ENCODE measurements at regions not wholly inside any gene's neighbourhood (a gene's known extent, or its start where the extent isn't known, plus 50 kb on each side); places are given as distances from the start of the nearest gene placed in this dataset.
"Not testable (repeated sequence)": the region's sequence is repeated elsewhere in the genome, so short reads cannot be mapped to it uniquely, and the experiment has no call there.

- no peak for DNase-seq (ENCODE audit: low read depth in 4 of 4, low spot score in 3 of 4)
These were observed 139.7 kb upstream of the PCGF5 start for GRCh38 chr10:91080776-91081175.

- no peak for DNase-seq (ENCODE audit: low read depth in 4 of 4, low spot score in 3 of 4)
These were observed 138.0 kb upstream of the PCGF5 start for GRCh38 chr10:91082447-91082846.

GRCh38 chr10:91088300-91089140 is 131.9 kb upstream of the PCGF5 start:
- DNase-seq (ENCODE audit: low read depth in 4 of 4, low spot score in 3 of 4), result no peak

- no peak for DNase-seq (ENCODE audit: low read depth in 4 of 4, low spot score in 3 of 4)
These were observed 129.5 kb upstream of the PCGF5 start for GRCh38 chr10:91090761-91091529.

- DNase-seq (ENCODE audit: low read depth in 4 of 4, low spot score in 3 of 4), result no peak
These were observed 128.7 kb upstream of the PCGF5 start for GRCh38 chr10:91091780-91092179.

GRCh38 chr10:91096274-91096673 is 124.2 kb upstream of the PCGF5 start:
- no peak for DNase-seq (ENCODE audit: low read depth in 4 of 4, low spot score in 3 of 4)

- no peak for DNase-seq (ENCODE audit: low read depth in 4 of 4, low spot score in 3 of 4)
These were observed 123.2 kb upstream of the PCGF5 start for GRCh38 chr10:91097313-91097712.

GRCh38 chr10:91098021-91098420 is 122.4 kb upstream of the PCGF5 start:
- DNase-seq (ENCODE audit: low read depth in 4 of 4, low spot score in 3 of 4), result not testable (repeated sequence)

GRCh38 chr10:91103384-91104192 is 116.9 kb upstream of the PCGF5 start:
- no peak for DNase-seq (ENCODE audit: low read depth in 4 of 4, low spot score in 3 of 4)

GRCh38 chr10:91104193-91105041 is 116.0 kb upstream of the PCGF5 start:
- DNase-seq (ENCODE audit: low read depth in 4 of 4, low spot score in 3 of 4), result no peak

GRCh38 chr10:91105269-91105668 is 115.2 kb upstream of the PCGF5 start:
- no peak for DNase-seq (ENCODE audit: low read depth in 4 of 4, low spot score in 3 of 4)

GRCh38 chr10:91108820-91109219 is 111.6 kb upstream of the PCGF5 start:
- no peak for DNase-seq (ENCODE audit: low read depth in 4 of 4, low spot score in 3 of 4)

GRCh38 chr10:91111060-91111459 is 109.4 kb upstream of the PCGF5 start:
- DNase-seq (ENCODE audit: low read depth in 4 of 4, low spot score in 3 of 4), result no peak

GRCh38 chr10:91115618-91116390 is 104.7 kb upstream of the PCGF5 start:
- DNase-seq (ENCODE audit: low read depth in 4 of 4, low spot score in 3 of 4), result no peak

GRCh38 chr10:91117505-91117904 is 103.0 kb upstream of the PCGF5 start:
- no peak for DNase-seq (ENCODE audit: low read depth in 4 of 4, low spot score in 3 of 4)

- no peak for DNase-seq (ENCODE audit: low read depth in 4 of 4, low spot score in 3 of 4)
These were observed 100.1 kb upstream of the PCGF5 start for GRCh38 chr10:91120348-91120747.

- no peak for DNase-seq (ENCODE audit: low read depth in 4 of 4, low spot score in 3 of 4)
These were observed 97.2 kb upstream of the PCGF5 start for GRCh38 chr10:91123261-91123660.

- no peak for DNase-seq (ENCODE audit: low read depth in 4 of 4, low spot score in 3 of 4)
These were observed 96.4 kb upstream of the PCGF5 start for GRCh38 chr10:91124016-91124415.

GRCh38 chr10:91126471-91126870 is 94.0 kb upstream of the PCGF5 start:
- DNase-seq (ENCODE audit: low read depth in 4 of 4, low spot score in 3 of 4), result no peak
